Smooth muscle cell (in vitro differentiated cells): ENCODE measurements at regions not wholly inside any gene's neighbourhood (a gene's known extent, or its start where the extent isn't known, plus 50 kb on each side); places are given as distances from the start of the nearest gene placed in this dataset.

Source experiments
- DNase-seq: peaks from one replicate; lab custom pipeline; 2025; ENCODE audit not compliant: unreplicated experiment; lab: John Stamatoyannopoulos, UW
- H2AFZ ChIP-seq: fragments of 200-600 bp; sonication (generic); 2 replicates; pipeline ENCODE4 v1.6.0; 2016; ENCODE audit warnings: antibody characterized with exemption, low read depth, mild to moderate bottlenecking
- H3F3A ChIP-seq: fragments of 200-600 bp; sonication (generic); 2 replicates; pipeline ENCODE4 v1.6.0; 2017; ENCODE audit warnings: antibody characterized with exemption, low read depth
- H3K27ac ChIP-seq: fragments of 200-600 bp; sonication (generic); 2 replicates; pipeline ENCODE4 v1.5.1; 2016; ENCODE audit warnings: low read depth, mild to moderate bottlenecking
- H3K27me3 ChIP-seq: fragments of 200-600 bp; sonication (generic); 2 replicates; pipeline ENCODE4 v1.6.1; 2016; ENCODE audit warnings: low read depth, mild to moderate bottlenecking
- H3K36me3 ChIP-seq: fragments of 200-600 bp; sonication (generic); 2 replicates; pipeline ENCODE4 v1.5.1; 2016; ENCODE audit warnings: low read depth
- H3K4me1 ChIP-seq: fragments of 200-600 bp; sonication (generic); 2 replicates; pipeline ENCODE4 v1.5.1; 2016; ENCODE audit warnings: low read depth
- H3K4me2 ChIP-seq: fragments of 200-600 bp; sonication (generic); 2 replicates; pipeline ENCODE4 v1.6.0; 2016; ENCODE audit warnings: mild to moderate bottlenecking
- H3K4me3 ChIP-seq: fragments of 200-600 bp; sonication (generic); 2 replicates; pipeline ENCODE4 v1.5.1; 2016; ENCODE audit warnings: mild to moderate bottlenecking
- H3K79me2 ChIP-seq: fragments of 200-600 bp; sonication (generic); 2 replicates; pipeline ENCODE4 v1.6.0; 2016; ENCODE audit warnings: low read depth, mild to moderate bottlenecking
- H3K9ac ChIP-seq: fragments of 200-600 bp; sonication (generic); 2 replicates; pipeline ENCODE4 v1.6.0; 2016; ENCODE audit warnings: low read depth
- H3K9me3 ChIP-seq: fragments of 200-600 bp; sonication (generic); replicated peaks from 2 replicates; pipeline ENCODE4 v1.5.1; 2016; ENCODE audit warnings: low read depth
- H4K20me1 ChIP-seq: fragments of 200-600 bp; sonication (generic); 2 replicates; pipeline ENCODE4 v1.6.0; 2016; ENCODE audit warnings: low read depth
- WGBS: methylation state at CpG from one replicate; pipeline ENCODE4 v1.1.7; 2016; ENCODE audit warnings: low lambda C conversion rate; 5-methylcytosine and 5-hydroxymethylcytosine counted together
- TF ChIP-seq, protein P1 (sequence below): fragments of 200-600 bp; sonication (generic); IDR thresholded peaks from 2 replicates; pipeline ENCODE4 v1.5.1; 2017; ENCODE audit warnings: borderline replicate concordance, mild to moderate bottlenecking, antibody characterized with exemption; ENCODE audit not compliant: insufficient read depth, poor library complexity, severe bottlenecking

GRCh38 chr3:168386301-168386700, 290.6 kb upstream of the GOLIM4 start:
- DNase-seq, result no peak
- no peaks in the 10 kb centered on the region for H3K4me1 ChIP-seq
- H3K9ac ChIP-seq, result no peak overlapping the region
- no peaks in the 10 kb centered on the region for H3K79me2 ChIP-seq
- H4K20me1 ChIP-seq, result no peaks in the 10 kb centered on the region
- H3K4me2 ChIP-seq, result no peak overlapping the region
- no peak overlapping the region for H3K27ac ChIP-seq
- no peak overlapping the region for H2AFZ ChIP-seq
- no peaks in the 10 kb centered on the region for H3F3A ChIP-seq
- no peak overlapping the region for H3K4me3 ChIP-seq
- TF ChIP-seq, protein P1, sequence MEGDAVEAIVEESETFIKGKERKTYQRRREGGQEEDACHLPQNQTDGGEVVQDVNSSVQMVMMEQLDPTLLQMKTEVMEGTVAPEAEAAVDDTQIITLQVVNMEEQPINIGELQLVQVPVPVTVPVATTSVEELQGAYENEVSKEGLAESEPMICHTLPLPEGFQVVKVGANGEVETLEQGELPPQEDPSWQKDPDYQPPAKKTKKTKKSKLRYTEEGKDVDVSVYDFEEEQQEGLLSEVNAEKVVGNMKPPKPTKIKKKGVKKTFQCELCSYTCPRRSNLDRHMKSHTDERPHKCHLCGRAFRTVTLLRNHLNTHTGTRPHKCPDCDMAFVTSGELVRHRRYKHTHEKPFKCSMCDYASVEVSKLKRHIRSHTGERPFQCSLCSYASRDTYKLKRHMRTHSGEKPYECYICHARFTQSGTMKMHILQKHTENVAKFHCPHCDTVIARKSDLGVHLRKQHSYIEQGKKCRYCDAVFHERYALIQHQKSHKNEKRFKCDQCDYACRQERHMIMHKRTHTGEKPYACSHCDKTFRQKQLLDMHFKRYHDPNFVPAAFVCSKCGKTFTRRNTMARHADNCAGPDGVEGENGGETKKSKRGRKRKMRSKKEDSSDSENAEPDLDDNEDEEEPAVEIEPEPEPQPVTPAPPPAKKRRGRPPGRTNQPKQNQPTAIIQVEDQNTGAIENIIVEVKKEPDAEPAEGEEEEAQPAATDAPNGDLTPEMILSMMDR, result no peak
- H3K9me3 ChIP-seq, result no peaks in the 10 kb centered on the region
- H3K27me3 ChIP-seq, result no peaks in the 10 kb centered on the region
- no peaks in the 10 kb centered on the region for H3K36me3 ChIP-seq

DNA sequence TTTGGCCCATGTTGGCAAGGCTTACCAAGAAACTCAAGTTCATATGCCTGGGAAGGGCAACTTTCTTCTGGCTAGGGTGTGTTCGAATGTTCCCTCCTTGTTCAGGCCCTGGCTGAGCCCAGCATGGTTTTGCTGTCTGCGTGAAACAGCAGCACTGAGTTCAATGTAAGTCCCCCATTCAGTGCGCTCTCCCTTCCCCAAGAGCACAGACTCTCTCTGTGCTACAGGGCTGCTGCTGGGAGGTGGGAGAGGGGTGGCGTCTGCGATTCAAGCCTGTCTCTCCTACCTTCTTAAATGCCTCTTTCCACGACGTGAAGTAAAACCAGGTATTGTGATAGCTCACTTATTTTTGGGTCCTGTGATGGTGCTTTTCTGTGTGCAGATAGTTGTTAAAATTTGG, 289.3 kb upstream of the GOLIM4 start:
- H3K27me3 ChIP-seq, result no peaks in the 10 kb centered on the region
- H3K27ac ChIP-seq, result no peak overlapping the region
- H4K20me1 ChIP-seq, result no peaks in the 10 kb centered on the region
- H3F3A ChIP-seq, result no peaks in the 10 kb centered on the region
- TF ChIP-seq, protein P1, result no peak
- no peak for DNase-seq
- H3K4me3 ChIP-seq, result no peak overlapping the region
- no peak overlapping the region for H3K9ac ChIP-seq
- H3K4me2 ChIP-seq, result no peak overlapping the region
- WGBS, result 86% methylated on average over 7 of the region's 7 CpGs
- H3K4me1 ChIP-seq, result no peaks in the 10 kb centered on the region
- H3K36me3 ChIP-seq, result no peaks in the 10 kb centered on the region
- no peaks in the 10 kb centered on the region for H3K9me3 ChIP-seq
- H3K79me2 ChIP-seq, result no peaks in the 10 kb centered on the region
- no peak overlapping the region for H2AFZ ChIP-seq

- no peak for DNase-seq
- 94% methylated on average over 2 of the region's 2 CpGs for WGBS
- Histone ChIP-seq H3K27ac (no peak overlapping the region), H3K27me3 (no peaks in the 10 kb centered on the region), H3K79me2 (no peaks in the 10 kb centered on the region), H3K4me3 (no peak overlapping the region), H3K9ac (no peak overlapping the region), H3F3A (no peaks in the 10 kb centered on the region), H2AFZ (no peak overlapping the region), H3K36me3 (no peaks in the 10 kb centered on the region), H3K4me1 (no peaks in the 10 kb centered on the region), H3K4me2 (no peak overlapping the region), H3K9me3 (no peaks in the 10 kb centered on the region), H4K20me1 (no peaks in the 10 kb centered on the region)
- TF ChIP-seq, protein P1, result no peak
Measured at GRCh38 chr3:168383573-168383972, 287.8 kb upstream of the GOLIM4 start.

GRCh38 chr3:168371846-168372245, 276.1 kb upstream of the GOLIM4 start:
- no peaks in the 10 kb centered on the region for H3F3A ChIP-seq
- H3K27me3 ChIP-seq, result no peaks in the 10 kb centered on the region
- DNase-seq, result no peak
- no peak overlapping the region for H3K4me3 ChIP-seq
- no peak overlapping the region for H3K9ac ChIP-seq
- H3K9me3 ChIP-seq, result no peaks in the 10 kb centered on the region
- H3K4me2 ChIP-seq, result no peak overlapping the region
- H3K79me2 ChIP-seq, result no peaks in the 10 kb centered on the region
- TF ChIP-seq, protein P1, result no peak
- WGBS, result 73% methylated on average over 3 of the region's 3 CpGs
- no peaks in the 10 kb centered on the region for H3K36me3 ChIP-seq
- H2AFZ ChIP-seq, result no peak overlapping the region
- H4K20me1 ChIP-seq, result no peaks in the 10 kb centered on the region
- no peaks in the 10 kb centered on the region for H3K4me1 ChIP-seq
- H3K27ac ChIP-seq, result no peak overlapping the region
